Activated CD4-positive, CD25-positive, alpha-beta regulatory T cell treated with anti-CD3 and anti-CD28 coated beads, Interleukin-2, amount 50 U/mL, for 72 hours (primary cell): ENCODE measurements at regions not wholly inside any gene's neighbourhood (a gene's known extent, or its start where the extent isn't known, plus 50 kb on each side); places are given as distances from the start of the nearest gene placed in this dataset.
A peak's percentile ranks its signal among the peaks of the same experiment; 100 is the strongest.

Experiments
- DNase-seq: peaks from one replicate; pipeline ENCODE4 v3.0.0; 2021

DNA sequence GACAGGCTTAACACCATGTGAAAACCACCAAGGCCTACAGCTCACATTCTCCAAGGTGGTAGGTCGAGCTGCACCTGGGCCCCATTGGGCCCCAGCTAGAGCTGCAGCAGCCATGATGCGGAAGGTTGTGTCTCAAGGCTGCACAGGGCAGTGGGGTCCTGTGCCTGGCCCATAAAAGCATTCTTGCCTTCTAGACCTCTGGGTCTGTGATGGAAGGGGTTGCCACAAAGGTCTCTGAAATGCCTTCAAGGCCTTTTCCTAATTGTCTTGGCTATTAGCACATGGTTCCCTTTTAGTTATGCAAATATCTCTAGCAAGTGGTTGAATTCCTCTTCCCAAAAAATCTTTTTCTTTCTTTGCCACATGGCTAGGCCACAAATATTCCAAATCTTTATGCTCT lies 52.5 kb upstream of the C11orf58 start:
- DNase-seq = no peak

- DNase-seq = no peak
Measured at GRCh38 chr11:16678466-16679116, 59.9 kb upstream of the C11orf58 start.

GRCh38 chr11:16669799-16670415 lies 68.5 kb upstream of the C11orf58 start:
- no peak for DNase-seq

- no peak for DNase-seq
Measured at GRCh38 chr11:16632295-16633200, 105.9 kb upstream of the C11orf58 start.

- no peak for DNase-seq
Measured at GRCh38 chr11:16630651-16631050, 107.8 kb upstream of the C11orf58 start.

DNA sequence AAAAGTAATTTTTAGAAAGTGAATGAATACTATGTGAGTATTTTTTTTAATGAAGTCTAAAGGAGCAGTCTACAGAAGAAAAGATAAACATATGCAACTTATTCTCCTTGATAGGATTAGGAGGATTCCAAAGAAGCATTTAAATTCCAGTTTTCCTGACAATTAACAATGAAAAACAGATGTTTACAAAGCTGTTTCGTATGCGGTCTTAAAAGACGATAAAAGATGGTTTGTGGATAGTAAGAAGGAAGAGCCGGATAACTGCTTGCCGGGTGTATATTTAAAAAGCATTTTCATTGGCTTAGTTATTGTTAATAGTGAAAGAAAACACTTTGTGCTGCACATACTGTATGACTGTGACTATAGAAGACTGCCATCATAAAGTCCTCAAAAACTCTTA lies 120.0 kb upstream of the C11orf58 start:
- DNase-seq = no peak

GRCh38 chr11:16615480-16615879 lies 123.0 kb upstream of the C11orf58 start:
- DNase-seq = no peak

DNA sequence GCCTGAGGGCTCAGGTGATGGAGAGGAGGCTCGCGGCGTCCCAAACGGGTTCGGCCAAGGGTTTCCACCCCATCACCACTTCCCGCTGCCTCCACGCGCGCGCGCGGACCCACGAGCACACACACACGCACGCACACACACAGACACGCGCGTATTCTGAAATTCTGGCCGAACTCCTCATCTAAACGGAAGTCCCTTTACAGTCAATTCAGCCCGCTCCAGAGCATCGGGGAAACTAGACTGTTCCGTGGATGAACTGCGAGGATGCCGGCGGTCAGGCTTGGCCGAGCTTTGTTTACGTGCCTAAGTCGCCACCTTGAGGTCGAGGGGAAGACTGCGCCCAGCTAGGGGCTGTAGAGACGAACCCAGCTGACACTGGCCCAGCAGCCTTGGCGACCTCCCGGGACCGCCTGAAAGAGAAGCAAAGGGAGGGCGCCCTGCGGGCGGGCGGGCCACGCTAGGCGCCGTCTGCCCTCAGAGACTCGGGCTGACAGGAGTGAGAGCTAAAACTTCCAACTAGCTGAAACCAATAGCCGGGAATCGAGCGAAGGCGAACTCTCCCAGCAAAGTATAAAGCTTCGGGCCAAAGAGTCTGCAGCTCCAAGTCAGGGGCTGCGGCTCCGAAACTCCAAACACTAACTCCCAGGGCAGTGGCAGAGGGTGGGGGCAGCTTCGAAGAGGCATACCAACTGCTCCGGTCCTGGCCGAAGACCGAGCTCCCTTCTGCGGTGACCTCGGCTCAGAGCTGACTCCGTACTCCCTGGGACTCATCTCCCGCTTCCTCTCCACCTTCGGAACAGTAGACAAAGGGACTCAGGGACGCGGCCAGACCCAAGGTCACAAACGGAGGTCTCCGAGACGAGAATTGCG lies 124.7 kb upstream of the C11orf58 start:
- DNase-seq = peak; percentile 54

GRCh38 chr11:16613262-16613511 lies 125.3 kb upstream of the C11orf58 start:
- DNase-seq = no peak

DNA sequence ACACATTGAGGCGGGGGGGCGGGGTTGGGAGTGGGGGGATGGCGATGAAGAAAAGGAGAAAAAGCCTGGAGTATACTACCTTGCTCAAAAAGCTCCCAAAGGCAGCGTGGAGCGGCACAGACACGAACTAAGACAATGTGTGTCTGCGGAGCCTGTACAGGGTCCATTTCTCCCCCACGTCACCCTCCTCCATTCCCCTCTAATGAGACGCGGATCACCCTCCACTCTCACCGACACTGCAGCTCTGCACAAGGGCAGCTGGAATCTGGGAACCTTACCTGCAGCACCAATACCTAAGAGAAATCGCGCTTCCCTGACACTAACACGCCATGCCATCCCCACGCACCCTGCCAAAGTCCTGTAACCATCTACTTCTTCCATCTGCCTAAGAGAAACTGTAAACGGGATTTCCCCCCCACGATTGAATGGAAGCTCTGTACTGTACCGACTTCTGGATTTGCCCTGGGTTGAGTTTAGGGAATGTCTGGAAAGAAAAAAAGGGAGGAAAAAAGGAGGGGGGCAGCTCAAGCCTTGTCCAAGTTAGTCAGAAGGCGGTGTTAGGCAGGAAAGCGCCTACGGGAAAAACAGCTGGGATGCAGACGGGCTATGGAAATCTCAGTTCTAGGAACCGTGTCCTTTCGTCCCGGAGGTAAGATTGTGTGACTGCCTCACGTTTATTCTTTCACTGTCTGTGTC lies 125.7 kb upstream of the C11orf58 start:
- DNase-seq = no peak

GRCh38 chr11:16611926-16612565 lies 126.4 kb upstream of the C11orf58 start:
- DNase-seq = no peak

DNA sequence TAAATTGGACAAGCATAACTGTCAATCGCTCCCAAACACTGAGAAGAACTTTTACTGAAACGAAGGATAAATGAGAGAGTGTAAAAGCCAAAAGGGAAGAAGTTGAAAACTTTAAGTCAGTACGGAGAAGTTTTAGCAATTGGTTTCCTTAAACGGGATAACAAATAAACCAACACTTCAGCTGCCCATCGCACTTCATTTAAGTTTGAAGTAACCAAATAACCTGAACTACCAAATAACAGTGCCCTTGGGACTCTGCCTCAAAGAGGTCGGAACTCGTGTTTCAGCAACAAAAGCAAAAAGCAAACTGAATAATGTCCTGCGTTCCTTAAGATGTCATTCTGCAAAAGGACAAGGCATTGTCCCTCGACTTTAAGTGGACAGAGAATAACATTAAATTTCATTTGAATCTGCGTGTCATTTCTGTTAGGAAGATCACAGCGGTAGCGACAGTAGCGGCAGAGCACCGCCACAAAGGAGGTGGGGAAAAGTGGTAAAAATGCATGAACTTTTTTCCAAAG lies 127.0 kb upstream of the C11orf58 start:
- no peak for DNase-seq

DNA sequence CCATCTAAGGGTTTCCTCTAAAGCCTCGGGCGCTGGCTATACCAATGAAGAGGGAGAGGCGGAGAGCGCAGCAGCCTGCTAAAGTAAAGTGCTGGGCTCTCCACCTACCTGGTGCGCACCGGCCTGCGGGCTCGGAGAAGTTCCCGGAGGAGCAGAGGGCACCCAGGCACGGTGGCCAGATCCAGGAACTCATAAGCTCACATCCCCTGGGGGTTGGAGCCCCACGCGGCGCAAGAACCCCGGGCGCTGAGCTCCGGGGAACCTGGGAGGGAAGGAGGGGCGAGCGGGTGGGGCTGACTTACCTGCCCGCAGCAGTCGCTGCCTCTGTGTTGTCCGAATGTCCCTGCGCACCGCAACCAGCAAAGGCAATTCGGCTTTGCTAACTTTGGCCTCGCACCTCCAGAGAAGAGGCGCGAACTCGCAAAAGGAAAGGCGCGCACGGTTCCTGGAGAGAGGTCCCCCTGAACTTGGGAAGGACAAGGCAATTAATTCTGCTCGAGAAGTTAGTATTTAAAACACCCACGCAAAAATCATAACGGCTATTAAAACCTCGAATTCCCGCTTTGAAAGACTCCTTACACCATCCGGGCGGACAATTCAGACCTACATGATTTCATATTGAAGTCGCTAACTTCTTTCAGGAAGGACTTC lies 127.6 kb upstream of the C11orf58 start:
- no peak for DNase-seq

GRCh38 chr11:16610213-16610737 lies 128.2 kb upstream of the C11orf58 start:
- DNase-seq = no peak

DNA sequence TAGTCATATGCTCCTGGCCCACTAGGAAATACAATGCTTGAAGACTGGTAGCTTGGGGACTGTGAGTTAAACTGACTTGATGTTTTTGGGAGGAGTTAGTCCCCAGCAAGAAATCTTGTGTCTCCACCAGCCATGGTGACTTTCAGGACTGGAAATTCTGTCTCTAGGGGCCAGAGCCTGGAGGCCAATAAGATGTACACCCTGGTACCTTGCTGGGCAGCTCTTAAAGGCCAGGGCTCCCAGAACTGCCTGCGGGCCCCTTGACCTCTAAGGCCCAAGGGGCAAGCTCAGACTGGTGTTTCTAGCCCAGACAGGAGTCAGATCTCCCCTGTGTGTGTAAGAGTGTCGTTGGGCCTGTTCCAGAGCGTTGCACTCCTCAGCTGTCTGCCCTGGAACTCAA lies 128.7 kb upstream of the C11orf58 start:
- no peak for DNase-seq

- DNase-seq = no peak
Measured at GRCh38 chr11:16607675-16608644, 130.5 kb upstream of the C11orf58 start.

GRCh38 chr11:16606784-16607674 lies 131.4 kb upstream of the C11orf58 start:
- no peak for DNase-seq

DNA sequence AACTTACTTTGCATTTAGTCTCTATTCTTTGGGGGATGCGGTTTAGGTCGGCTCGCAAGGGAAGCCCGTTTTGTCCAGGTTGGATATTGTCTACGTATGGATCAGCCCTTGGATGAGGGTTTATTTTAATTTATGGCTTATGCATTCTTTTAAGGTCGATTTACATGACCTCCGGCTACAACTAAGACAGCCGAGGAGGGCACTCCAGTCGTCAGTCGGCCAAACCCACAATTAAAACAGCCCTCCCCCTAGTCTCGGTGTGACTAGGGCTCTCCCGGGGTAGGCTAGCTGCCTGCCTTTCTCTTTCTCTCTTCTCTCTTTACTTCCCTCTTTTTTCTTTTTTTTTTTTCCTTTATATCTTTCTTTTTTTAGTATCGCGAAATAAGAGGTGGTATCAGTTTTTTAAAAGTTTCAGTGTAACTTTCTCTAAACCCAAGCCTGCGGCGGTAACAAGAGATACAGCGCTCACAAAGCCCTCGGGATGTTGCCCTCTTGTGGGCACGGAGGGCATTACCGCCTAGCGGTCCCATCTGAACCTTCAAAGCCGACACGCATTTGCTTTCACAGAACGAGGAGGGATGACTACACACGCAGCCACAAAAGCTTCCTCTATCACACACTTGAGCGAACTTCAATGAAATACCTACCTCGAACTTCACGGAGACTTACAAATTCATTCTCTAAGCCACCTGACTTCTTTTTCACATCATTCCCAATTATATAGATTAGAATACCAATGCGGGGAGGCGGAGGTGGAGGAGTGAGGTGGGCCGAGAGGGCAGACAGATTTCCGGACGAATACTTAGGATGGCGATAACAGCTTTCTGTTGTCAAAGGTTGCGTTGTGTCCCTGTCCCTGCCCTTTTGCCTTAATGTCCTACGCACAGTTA lies 132.3 kb upstream of the C11orf58 start:
- DNase-seq = peak; percentile 83
